Ishikawa (cell line): ENCODE measurements at regions not wholly inside any gene's neighbourhood (a gene's known extent, or its start where the extent isn't known, plus 50 kb on each side); places are given as distances from the start of the nearest gene placed in this dataset.

Experiments
- CREB1 ChIP-seq: IDR thresholded peaks from 2 replicates; pipeline ENCODE4 v1.6.1; 2012; ENCODE audit warnings: low read depth
- EGR1 ChIP-seq: IDR thresholded peaks from 2 replicates; pipeline ENCODE4 v1.6.1; 2012
- EP300 ChIP-seq: IDR thresholded peaks from 2 replicates; pipeline ENCODE4 v1.6.1; 2012; ENCODE audit warnings: borderline replicate concordance
- FOXM1 ChIP-seq: IDR thresholded peaks from 2 replicates; pipeline ENCODE4 v1.6.1; 2012; ENCODE audit warnings: low read depth, borderline replicate concordance
- NFIC ChIP-seq: IDR thresholded peaks from 2 replicates; pipeline ENCODE4 v1.6.1; 2012
- RAD21 ChIP-seq: IDR thresholded peaks from 2 replicates; pipeline ENCODE4 v1.6.1; 2012; ENCODE audit warnings: low read depth
- REST ChIP-seq: IDR thresholded peaks from 2 replicates; pipeline ENCODE4 v1.6.1; 2012; ENCODE audit warnings: low read depth, mild to moderate bottlenecking
- TCF12 ChIP-seq: IDR thresholded peaks from 2 replicates; pipeline ENCODE4 v1.6.1; 2012; ENCODE audit warnings: low read depth
- TEAD4 ChIP-seq: IDR thresholded peaks from 2 replicates; pipeline ENCODE4 v1.6.1; 2012
- ZBTB7A ChIP-seq: IDR thresholded peaks from 2 replicates; pipeline ENCODE4 v1.6.1; 2012; ENCODE audit warnings: low read depth

GRCh38 chr9:119026120-119026519 lies 343.1 kb downstream of the BRINP1 start:
- TF ChIP-seq EGR1: no peak
- TF ChIP-seq TCF12: no peak
- no peak for TF ChIP-seq EP300
- no peak for TF ChIP-seq CREB1
- no peak for TF ChIP-seq ZBTB7A
- no peak for TF ChIP-seq TEAD4
- TF ChIP-seq REST: no peak
- no peak for TF ChIP-seq FOXM1
- TF ChIP-seq NFIC: no peak
- no peak for TF ChIP-seq RAD21
